Gastrocnemius medialis (tissue), 4 donors: ENCODE measurements at regions not wholly inside any gene's neighbourhood (a gene's known extent, or its start where the extent isn't known, plus 50 kb on each side); places are given as distances from the start of the nearest gene placed in this dataset.

Experiments
- ATAC-seq, 2 donors: fragments of 150-250 bp; one replicate each; pipeline ENCODE4 v1.9.1; 2016
- DNase-seq, 2 donors: peaks; one replicate each; pipeline ENCODE4 v3.0.0-alpha.2; 2019
- H3K27ac ChIP-seq, 4 donors: fragments of 200-600 bp; sonication (generic); 1 replicate in 1 of 4; 2 replicates in 3 of 4; pipeline ENCODE4 v1.5.1; 2016 to 2018; ENCODE audit warnings: mild to moderate bottlenecking in 2 of 4, moderate library complexity in 1 of 4
- H3K27me3 ChIP-seq, 3 donors: fragments of 200-600 bp; sonication (generic) in 2 of 3; 1 replicate in 1 of 3; 2 replicates in 2 of 3; pipeline versions ENCODE4 v1.5.1 to v1.6.0; 2016 to 2019; ENCODE audit warnings: mild to moderate bottlenecking in 1 of 3, moderate library complexity in 1 of 3
- H3K36me3 ChIP-seq, 2 donors: fragments of 200-600 bp; sonication (generic) in 1 of 2; one replicate each; pipeline ENCODE4 v1.5.1; 2017 to 2018
- H3K4me1 ChIP-seq, 2 donors: fragments of 200-600 bp; sonication (generic) in 1 of 2; one replicate each; pipeline ENCODE4 v1.5.1; 2016 to 2017; ENCODE audit warnings: mild to moderate bottlenecking in 2 of 2
- H3K4me3 ChIP-seq, 4 donors: fragments of 200-600 bp; sonication (generic) in 3 of 4; 1 replicate in 1 of 4; 2 replicates in 3 of 4; pipeline ENCODE4 v1.5.1; 2016 to 2019; ENCODE audit warnings: mild to moderate bottlenecking in 2 of 4
- H3K9me3 ChIP-seq, 3 donors: fragments of 200-600 bp; sonication (generic) in 2 of 3; 1 replicate in 1 of 3; 2 replicates in 2 of 3; pipeline ENCODE4 v1.5.1; 2016 to 2019
- CTCF ChIP-seq, 5 experiments: fragments of 450-650 bp in 3 of 5; fragments of 200-600 bp in 2 of 5; sonication (generic) in 2 of 5; IDR thresholded peaks in 4 of 5; conservative IDR thresholded peaks in 1 of 5; 1 replicate in 4 of 5; 2 replicates in 1 of 5; pipeline ENCODE4 v1.5.1; 2016 to 2019; ENCODE audit warnings: antibody characterized with exemption in 5 of 5, mild to moderate bottlenecking in 3 of 5, moderate library complexity in 3 of 5
- POLR2A ChIP-seq, 2 donors: fragments of 450-650 bp; IDR thresholded peaks; one replicate each; pipeline ENCODE4 v1.6.1; 2017; ENCODE audit warnings: antibody characterized with exemption in 2 of 2, mild to moderate bottlenecking in 2 of 2, moderate library complexity in 2 of 2
- in situ Hi-C, 4 donors: fragments of 200-750 bp; cut with MboI; loops; one replicate each; pipeline versions ENCODE4 v1.15.0 to v1.8.0; 2017; ENCODE audit warnings: low sequenced_read_pairs in 4 of 4
- intact Hi-C: fragments of 100-400 bp; cut with DNase I; formaldehyde crosslinking; loops from one replicate; pipeline ENCODE4 v1.15.1; 2023; ENCODE audit warnings: low total_unique reads

DNA sequence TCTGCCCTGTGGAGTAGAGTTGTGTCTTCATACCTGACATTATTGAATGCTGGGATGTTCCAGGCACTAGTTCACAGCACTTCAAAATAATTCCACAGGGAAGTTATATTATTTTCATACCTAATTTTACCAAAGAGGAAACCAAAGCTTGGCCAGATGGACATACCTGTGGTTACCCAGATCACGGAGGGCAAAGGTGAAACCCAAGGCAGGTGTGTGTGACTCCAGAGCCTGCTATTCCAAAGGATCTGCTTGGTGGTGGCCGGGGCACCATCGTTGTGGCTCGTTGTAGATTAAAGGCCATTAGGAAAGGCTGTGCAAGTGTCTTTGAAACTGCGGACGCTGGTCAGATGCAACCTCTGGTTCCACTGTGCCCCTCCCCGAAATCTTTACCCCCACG, 108.6 kb downstream of the ZBTB18 start:
- in situ Hi-C loops: no loop called here
- ATAC-seq (no peak), DNase-seq (no peak)
- intact Hi-C loops: loop anchor here (5.0 kb wide), 2 partner anchors 53 to 113 kb away; no protein-coding TSS in a partner anchor
- Histone ChIP-seq H3K9me3 (no peaks in the 10 kb centered on the region), H3K36me3 (no peaks in the 10 kb centered on the region), H3K4me3 (no peak overlapping the region), H3K27me3 (no peaks in the 10 kb centered on the region), H3K27ac (no peak overlapping the region), H3K4me1 (peaks cover 10 to 19% of the 10 kb centered on the region in 2 donors)
- TF ChIP-seq CTCF (IDR thresholded peaks at IDR 0.05 in 4 of 5, conservative IDR thresholded peaks at IDR 0.05 in 1 of 5) (no peak), POLR2A (IDR thresholded peaks at IDR 0.05) (no peak)

- peaks cover 10 to 16% of the 10 kb centered on the region in 2 donors for H3K4me1 ChIP-seq
- intact Hi-C loops (no loop called here), in situ Hi-C loops (no loop called here)
- no peak for DNase-seq
- no peak overlapping the region for H3K27ac ChIP-seq
- no peak for TF ChIP-seq POLR2A (IDR thresholded peaks at IDR 0.05)
- no peak for TF ChIP-seq CTCF (IDR thresholded peaks at IDR 0.05 in 4 of 5, conservative IDR thresholded peaks at IDR 0.05 in 1 of 5)
- H3K9me3 ChIP-seq: no peaks in the 10 kb centered on the region
- no peak for ATAC-seq
- H3K4me3 ChIP-seq: no peak overlapping the region
- H3K27me3 ChIP-seq: no peaks in the 10 kb centered on the region
- H3K36me3 ChIP-seq: no peaks in the 10 kb centered on the region
Measured at GRCh38 chr1:244160455-244161235, 109.6 kb downstream of the ZBTB18 start.

- Histone ChIP-seq H3K9me3 (no peaks in the 10 kb centered on the region), H3K4me3 (no peak overlapping the region), H3K36me3 (no peaks in the 10 kb centered on the region), H3K27ac (no peak overlapping the region), H3K4me1 (peaks cover 10 to 15% of the 10 kb centered on the region in 2 donors), H3K27me3 (no peaks in the 10 kb centered on the region)
- no peak for ATAC-seq
- in situ Hi-C loops: no loop called here
- TF ChIP-seq CTCF (IDR thresholded peaks at IDR 0.05 in 4 of 5, conservative IDR thresholded peaks at IDR 0.05 in 1 of 5) (no peak), POLR2A (IDR thresholded peaks at IDR 0.05) (no peak)
- DNase-seq: no peak
- intact Hi-C loops: no loop called here
Measured at GRCh38 chr1:244161236-244161510, 110.1 kb downstream of the ZBTB18 start.

DNA sequence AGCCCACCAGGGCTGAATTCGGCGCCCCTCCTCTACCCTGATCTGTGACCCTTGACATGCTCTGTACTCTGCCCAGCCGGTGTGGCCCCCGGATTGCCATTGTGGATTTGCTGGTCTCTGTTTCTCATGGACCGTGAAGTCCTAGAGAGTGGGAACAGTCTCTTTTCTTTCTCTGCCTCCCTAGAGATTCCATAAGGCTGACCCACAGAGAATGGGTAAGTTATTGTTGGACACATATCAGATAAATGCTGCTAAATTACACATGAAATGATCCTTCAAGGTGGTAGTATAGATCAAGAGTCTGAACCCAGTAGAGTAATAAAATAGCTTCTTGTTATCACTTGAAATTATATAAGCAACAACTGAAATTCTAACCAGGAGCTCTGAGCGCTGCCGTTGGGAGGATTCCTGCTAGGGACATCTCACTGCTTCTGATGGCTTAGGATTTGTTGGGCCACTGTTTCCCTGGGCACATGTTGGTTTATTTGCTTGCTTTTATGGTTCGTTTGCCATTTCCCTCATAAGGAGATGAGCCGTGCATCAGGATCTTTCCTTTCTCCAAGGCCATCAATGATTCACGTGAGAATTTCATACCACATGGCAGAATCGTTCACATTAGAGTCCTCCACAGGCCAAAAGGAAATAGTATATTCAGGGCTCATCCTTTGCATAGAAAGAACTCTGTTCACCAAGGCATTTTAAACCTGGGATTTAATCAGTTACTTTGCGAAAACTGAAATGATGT, 111.9 kb downstream of the ZBTB18 start:
- ATAC-seq (no peak), DNase-seq (no peak)
- no peak overlapping the region for H3K4me3 ChIP-seq
- no peaks in the 10 kb centered on the region for H3K9me3 ChIP-seq
- H3K36me3 ChIP-seq: no peaks in the 10 kb centered on the region
- intact Hi-C loops: no loop called here
- H3K4me1 ChIP-seq: peaks cover 10 to 15% of the 10 kb centered on the region in 2 donors
- TF ChIP-seq CTCF (IDR thresholded peaks at IDR 0.05 in 4 of 5, conservative IDR thresholded peaks at IDR 0.05 in 1 of 5) (no peak), POLR2A (IDR thresholded peaks at IDR 0.05) (no peak)
- peak overlapping the region; percentile 50 to 71 (median 65) for H3K27ac ChIP-seq
- in situ Hi-C loops: no loop called here
- H3K27me3 ChIP-seq: no peaks in the 10 kb centered on the region
